ENCODE measurements at regions not wholly inside any gene's neighbourhood (a gene's known extent, or its start where the extent isn't known, plus 50 kb on each side); places are given as distances from the start of the nearest gene placed in this dataset.
"Not testable (repeated sequence)": the region's sequence is repeated elsewhere in the genome, so short reads cannot be mapped to it uniquely, and the experiment has no call there.

DNA sequence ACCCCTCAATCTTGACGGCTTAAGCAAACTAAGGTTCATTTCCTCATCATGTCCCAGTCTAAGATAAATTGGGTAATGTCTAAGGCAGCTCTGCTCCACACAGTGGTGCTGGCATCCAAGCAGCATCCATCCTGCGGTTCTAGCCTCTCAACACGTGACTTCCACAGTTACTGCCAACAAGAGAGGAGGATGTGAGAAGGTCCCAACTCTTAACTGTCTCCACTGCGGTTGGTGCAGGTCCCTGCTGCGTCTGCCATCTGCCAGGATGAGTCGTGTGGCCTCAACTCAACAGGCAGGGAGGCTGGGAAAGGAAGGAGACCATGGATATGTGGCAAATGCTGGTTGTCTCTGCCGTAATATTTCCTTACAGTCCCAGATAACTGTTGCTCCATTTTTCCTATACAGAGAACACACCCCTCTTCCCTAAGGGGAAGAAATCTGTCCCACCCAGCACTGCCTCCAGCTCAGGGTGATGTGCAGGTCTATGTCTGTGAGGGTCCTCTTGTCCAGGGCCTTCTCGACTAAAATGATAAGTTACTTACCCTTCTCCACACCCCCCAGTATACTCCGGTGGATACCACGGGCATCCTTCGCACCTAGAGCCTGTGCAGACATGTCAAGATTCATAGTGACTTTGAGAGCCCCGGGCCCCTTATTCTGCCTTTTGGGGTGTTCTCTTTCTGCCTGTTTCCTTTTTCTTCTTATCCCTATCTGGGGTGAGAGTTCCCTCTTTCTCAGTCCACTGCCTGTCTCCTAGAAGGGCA lies 64.7 kb downstream of the KCNJ18 start:
- Mint-ChIP-seq H3K36me3 (no peaks in the 10 kb centered on the region), H3K4me3 (no peak overlapping the region), H3K9me3 (peaks cover 2% of the 10 kb centered on the region), H3K27me3 (no peaks in the 10 kb centered on the region), H3K4me1 (no peaks in the 10 kb centered on the region), H3K27ac (no peak overlapping the region)
- CTCF ChIA-PET = no interaction called here
- no peak for DNase-seq

DNA sequence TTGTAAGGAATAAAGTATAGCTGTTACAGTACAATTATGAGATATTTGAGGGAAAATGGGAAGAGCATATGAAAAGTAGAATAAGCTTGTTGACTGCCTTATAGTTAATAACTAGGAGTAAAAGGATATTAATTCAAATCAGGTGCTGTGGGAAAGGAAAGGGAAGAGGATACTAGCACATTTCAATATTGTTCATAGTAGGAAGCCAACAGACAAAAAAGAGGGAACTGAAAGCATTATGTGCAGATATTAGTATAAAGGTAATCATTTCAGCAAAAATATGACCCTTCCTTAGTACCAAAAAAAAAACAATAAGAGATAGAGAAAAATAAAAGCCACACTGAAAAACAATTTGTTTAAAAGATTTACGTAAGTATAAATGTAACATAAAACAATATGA lies 67.3 kb downstream of the KCNJ18 start:
- H3K4me3 Mint-ChIP-seq, H3K27me3 Mint-ChIP-seq, H3K4me1 Mint-ChIP-seq, DNase-seq, H3K36me3 Mint-ChIP-seq, CTCF ChIA-PET, H3K27ac Mint-ChIP-seq, H3K9me3 Mint-ChIP-seq: not testable (repeated sequence)

DNA sequence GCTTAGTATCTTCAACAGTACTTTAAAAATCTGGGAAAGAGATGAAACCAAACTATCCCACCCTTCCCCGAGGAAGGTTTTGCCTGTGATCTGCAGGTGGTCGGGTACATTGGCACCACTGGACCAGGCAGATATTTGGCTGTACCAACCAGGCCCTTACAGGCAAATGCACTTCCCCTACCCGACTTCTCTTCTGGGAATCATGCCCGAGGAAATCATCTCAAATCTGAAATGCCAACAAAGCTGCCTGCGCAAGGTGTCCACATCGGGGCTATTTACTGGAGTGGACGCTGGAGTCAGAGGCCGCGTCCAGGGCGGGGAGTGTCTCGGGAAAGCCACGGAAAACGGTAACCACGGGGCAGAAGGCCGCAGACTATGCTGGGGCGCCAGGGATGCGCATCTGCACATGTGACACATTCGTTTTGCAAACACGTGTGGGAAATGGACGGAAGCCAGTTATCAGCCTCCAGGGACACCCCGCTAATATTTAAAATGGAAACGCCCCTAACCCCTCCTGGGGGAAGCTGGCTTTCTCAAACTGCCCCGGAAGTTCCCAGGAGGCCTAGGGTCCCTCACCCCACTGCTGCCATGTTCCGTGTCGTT lies 71.5 kb downstream of the KCNJ18 start:
- H3K27me3 Mint-ChIP-seq, H3K9me3 Mint-ChIP-seq, CTCF ChIA-PET, H3K27ac Mint-ChIP-seq, H3K4me3 Mint-ChIP-seq, H3K36me3 Mint-ChIP-seq, H3K4me1 Mint-ChIP-seq, DNase-seq: not testable (repeated sequence)

DNA sequence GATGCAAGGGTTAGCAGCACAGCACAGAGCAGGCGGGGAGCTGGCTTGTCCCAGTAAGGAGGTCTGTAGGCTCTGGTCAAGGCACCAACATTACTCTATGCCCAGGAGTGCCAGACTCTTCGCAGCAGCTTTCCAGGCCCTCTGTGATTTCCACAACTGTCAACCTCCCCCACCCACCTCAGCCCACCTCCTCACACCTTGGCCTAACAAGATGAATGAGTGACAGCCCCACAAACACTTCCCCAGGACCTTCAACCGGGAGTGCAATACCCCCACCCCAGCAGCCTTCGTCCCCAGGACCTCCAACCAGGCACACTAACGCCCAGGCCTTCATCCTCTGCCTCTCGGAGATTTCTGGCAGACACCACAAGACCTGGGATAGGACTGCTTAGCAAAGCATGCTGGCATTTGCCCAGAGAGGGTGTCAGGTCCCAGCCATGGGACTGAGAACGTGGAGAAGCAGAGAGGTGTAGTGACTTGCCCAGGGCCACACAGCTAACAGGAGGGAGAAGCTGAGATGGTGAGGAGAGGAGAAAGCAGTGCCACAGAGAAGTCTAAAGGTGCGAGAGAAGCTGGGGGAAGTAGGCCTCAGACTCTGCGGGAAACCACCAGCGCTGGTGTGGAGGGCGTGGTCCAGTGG lies 73.4 kb downstream of the KCNJ18 start:
- H3K4me1 Mint-ChIP-seq, H3K9me3 Mint-ChIP-seq, H3K36me3 Mint-ChIP-seq, DNase-seq, H3K4me3 Mint-ChIP-seq, H3K27me3 Mint-ChIP-seq, CTCF ChIA-PET, H3K27ac Mint-ChIP-seq: not testable (repeated sequence)

DNA sequence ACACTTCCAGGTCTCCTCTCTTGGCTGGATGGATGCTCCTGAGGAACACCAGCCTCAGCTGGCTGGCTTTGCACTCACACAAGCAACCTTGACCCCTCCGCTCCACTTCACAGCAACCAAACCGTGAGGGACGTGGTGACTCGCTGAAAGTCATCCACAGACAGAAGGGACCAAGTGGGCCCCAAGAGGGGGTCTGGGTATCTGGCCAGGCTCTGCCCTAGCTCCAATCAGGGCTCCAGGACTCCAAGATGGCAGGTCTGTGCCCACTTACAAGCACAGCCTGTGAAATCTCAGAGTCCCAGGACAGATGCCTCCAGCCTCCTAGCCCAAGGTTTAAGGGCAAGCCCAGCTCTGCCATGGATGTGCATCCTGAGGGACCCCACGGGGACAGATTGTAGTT lies 74.2 kb downstream of the KCNJ18 start:
- H3K27ac Mint-ChIP-seq, CTCF ChIA-PET, DNase-seq, H3K27me3 Mint-ChIP-seq, H3K9me3 Mint-ChIP-seq, H3K4me3 Mint-ChIP-seq, H3K36me3 Mint-ChIP-seq, H3K4me1 Mint-ChIP-seq: not testable (repeated sequence)

DNA sequence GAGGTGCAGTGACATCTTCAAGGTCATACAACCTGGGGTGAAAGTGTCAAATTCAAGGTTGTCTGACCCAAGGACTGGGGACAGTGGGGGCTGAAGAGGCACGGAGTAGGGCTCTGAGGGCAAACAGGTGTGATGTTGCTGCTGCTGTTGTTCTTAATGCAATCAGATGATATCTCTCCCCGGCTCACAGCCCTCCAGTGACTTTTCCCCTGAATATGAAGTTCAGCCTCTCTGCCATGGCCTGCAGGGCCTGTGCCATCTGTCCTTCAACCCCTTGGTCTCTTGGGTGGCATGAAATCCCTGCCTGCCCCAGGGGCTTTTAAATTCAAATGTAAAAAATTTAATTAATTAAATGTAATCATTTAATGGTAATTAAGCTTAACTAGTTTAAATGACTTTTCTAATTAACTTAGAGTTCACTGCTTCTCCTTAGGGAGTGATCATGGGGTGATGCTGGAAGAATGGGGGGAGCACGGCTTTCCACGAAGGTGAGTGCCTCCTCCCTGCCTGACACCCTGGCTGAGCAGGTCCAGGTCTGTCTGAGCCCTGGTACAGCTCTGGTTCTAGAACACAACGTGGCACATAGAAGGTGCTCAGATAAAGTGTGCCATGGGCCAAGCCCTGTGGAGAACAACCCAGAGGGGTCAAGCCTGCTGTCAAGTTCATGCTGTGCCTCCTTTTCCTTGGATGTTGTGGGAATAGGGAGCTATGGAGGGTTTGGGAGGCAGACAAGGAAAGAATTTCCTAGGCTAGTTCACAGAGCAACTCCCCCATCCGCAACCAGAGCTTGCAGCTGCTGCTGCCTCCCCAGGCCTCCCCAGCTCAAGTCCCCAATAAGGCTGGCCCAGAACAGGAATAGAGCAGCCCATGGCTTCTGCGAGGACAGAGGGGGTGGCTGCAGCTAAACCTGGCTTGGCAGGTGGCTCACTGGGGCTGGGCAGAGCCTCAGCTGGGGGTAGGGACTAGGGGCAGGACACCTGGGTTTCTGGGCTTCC lies 75.1 kb downstream of the KCNJ18 start:
- H3K4me3 Mint-ChIP-seq, H3K9me3 Mint-ChIP-seq, H3K4me1 Mint-ChIP-seq, H3K27ac Mint-ChIP-seq, CTCF ChIA-PET, DNase-seq, H3K36me3 Mint-ChIP-seq, H3K27me3 Mint-ChIP-seq: not testable (repeated sequence)

DNA sequence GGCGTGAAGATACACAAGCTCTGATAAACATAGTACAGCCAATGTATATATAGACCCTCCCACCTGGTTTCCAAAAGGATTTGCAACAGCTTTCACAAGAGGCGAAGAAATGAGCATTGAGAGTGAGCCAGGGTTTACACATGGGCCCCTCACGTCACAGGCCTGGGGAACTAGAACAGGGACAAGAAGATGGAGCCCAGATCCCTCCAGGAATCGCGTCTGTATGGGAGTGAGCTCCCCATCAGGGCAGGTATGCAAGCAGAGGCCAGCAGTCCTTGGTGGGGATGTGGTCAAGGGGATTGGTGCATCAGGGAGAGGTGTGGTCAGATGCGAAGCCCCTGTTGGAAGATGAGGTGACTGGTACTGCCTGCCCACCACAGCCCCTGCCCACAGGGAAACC lies 75.9 kb downstream of the KCNJ18 start:
- DNase-seq, H3K27me3 Mint-ChIP-seq, H3K27ac Mint-ChIP-seq, H3K4me1 Mint-ChIP-seq, H3K36me3 Mint-ChIP-seq, H3K4me3 Mint-ChIP-seq, CTCF ChIA-PET, H3K9me3 Mint-ChIP-seq: not testable (repeated sequence)

DNA sequence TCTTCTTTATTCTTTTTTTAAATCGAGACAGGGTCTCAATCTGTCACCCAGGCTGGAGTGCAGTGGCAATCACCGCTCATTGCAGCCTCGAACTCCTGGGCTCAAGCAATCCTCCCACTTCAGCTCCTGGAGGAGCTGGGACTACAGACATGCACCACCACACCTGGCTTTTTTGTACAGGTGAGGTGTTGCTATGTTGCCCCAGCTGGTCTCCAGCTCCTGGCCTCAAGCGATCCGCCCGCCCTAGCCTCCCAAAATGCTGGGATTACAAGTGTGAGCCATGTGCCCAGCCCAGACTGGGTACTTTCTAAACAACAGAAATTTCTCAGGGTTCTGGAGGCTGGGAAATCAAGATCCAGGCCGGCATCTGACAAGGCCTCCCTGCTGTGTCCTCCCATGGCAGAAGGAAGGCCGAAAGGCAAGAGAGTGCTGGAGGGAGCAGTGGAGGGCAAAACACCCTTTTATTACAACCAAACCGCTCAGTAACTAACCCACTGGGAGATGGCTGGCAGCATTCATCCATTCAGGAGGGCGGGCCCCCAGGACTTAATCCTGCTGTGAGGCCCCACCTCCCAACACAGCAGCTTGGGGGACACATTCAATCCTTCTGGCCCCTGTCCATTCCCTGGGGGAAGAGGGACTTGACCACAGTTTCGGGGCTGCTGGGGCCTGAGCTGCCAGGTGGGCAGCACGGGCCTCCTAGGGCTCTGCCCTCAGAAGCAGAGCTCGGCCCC lies 76.6 kb downstream of the KCNJ18 start:
- H3K27me3 Mint-ChIP-seq, H3K9me3 Mint-ChIP-seq, H3K27ac Mint-ChIP-seq, H3K4me3 Mint-ChIP-seq, CTCF ChIA-PET, DNase-seq, H3K36me3 Mint-ChIP-seq, H3K4me1 Mint-ChIP-seq: not testable (repeated sequence)

DNA sequence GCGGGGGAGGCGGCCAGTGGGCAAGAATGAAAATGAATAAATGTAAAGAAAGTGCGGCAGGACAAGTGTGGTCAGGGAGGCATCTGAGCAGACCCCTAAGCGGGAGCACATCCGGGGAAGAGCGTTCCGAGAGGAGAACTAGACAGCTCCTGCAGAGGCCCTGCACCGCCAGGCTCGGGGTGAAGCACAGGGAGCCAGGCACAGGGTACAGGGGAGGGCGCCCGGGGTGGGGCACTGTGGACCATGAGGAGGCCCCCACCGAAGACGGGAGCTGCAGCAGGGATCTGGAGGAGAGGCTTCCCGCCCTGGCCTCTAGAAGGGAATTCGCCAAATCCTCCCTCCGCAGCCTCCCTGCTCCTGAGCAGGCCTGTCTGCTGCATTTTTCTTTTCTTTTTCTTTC lies 77.5 kb downstream of the KCNJ18 start:
- H3K27ac Mint-ChIP-seq, H3K4me1 Mint-ChIP-seq, CTCF ChIA-PET, H3K9me3 Mint-ChIP-seq, DNase-seq, H3K36me3 Mint-ChIP-seq, H3K4me3 Mint-ChIP-seq, H3K27me3 Mint-ChIP-seq: not testable (repeated sequence)

DNA sequence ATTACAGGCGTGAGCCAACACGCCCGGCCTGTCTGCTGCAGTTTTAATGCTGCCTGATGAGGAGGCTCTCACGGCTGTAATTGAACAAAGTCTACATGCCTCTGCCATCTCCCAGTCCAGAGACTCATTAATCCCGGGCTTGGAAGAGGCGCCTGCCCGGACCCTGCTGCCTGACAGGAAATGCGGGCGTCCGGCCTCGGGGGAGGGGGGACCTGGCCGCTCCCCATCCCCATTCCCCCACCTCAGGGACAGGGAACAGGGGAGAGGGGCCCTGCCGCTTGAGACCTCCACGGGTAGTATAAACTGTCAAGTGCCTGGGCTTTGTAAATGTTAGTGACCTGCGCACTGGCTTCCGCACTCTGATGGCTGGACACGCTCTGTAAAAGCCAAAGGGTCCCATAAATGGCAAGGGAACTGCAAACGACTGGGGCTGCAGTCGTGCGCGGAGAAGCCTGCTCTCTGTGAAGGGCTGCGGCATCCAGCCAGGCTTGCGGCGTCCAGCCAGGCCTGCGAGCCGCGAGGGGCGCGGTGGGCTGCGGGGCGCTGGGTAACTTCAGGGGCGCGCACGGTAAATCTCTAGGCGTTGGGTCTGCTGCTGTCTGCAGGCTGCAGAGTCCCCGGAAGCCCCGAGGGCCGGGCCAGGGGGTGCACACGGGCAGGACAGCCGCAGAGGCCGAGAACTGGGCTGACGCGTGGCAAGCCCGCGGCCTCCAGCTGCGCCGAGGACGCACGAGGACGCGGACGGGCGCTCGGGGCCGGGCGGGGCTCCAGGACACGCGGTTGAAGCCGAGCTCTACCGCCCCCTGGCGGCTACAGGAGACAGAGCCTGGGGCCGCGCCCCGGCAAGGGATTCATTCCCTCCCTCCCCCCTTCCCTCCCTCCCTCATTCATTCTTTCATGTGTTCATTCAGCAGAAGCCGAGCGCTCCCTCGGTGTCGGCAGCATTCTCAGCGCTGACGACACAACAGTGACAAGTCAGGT lies 78.4 kb downstream of the KCNJ18 start:
- H3K4me1 Mint-ChIP-seq, DNase-seq, H3K36me3 Mint-ChIP-seq, H3K4me3 Mint-ChIP-seq, H3K27me3 Mint-ChIP-seq, H3K9me3 Mint-ChIP-seq, H3K27ac Mint-ChIP-seq, CTCF ChIA-PET: not testable (repeated sequence)

DNA sequence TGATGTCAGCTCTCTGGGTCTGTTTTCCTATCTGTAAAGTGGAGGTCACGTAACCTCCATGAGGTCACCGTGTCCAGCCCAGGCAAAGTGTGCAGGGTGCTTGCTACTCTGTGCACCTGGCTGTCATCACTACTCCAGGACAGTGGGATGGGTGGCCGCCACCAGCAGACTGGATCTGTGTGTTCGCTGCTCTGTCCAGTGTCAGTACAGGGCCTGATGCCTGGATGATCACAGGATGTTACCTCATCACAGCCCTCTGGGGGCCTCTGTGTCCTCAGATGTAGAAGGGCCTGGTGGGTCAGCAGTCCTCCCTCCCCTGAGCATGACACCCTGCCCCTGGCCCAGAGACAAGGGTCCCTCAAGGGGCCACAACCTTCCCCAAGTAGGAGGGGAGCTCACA lies 80.0 kb downstream of the KCNJ18 start:
- H3K36me3 Mint-ChIP-seq = no peaks in the 10 kb centered on the region
- H3K9me3 Mint-ChIP-seq = peaks cover 3% of the 10 kb centered on the region
- CTCF ChIA-PET = no interaction called here
- DNase-seq = no peak
- H3K27ac Mint-ChIP-seq = no peak overlapping the region
- H3K27me3 Mint-ChIP-seq = no peaks in the 10 kb centered on the region
- no peak overlapping the region for H3K4me3 Mint-ChIP-seq
- no peaks in the 10 kb centered on the region for H3K4me1 Mint-ChIP-seq

DNA sequence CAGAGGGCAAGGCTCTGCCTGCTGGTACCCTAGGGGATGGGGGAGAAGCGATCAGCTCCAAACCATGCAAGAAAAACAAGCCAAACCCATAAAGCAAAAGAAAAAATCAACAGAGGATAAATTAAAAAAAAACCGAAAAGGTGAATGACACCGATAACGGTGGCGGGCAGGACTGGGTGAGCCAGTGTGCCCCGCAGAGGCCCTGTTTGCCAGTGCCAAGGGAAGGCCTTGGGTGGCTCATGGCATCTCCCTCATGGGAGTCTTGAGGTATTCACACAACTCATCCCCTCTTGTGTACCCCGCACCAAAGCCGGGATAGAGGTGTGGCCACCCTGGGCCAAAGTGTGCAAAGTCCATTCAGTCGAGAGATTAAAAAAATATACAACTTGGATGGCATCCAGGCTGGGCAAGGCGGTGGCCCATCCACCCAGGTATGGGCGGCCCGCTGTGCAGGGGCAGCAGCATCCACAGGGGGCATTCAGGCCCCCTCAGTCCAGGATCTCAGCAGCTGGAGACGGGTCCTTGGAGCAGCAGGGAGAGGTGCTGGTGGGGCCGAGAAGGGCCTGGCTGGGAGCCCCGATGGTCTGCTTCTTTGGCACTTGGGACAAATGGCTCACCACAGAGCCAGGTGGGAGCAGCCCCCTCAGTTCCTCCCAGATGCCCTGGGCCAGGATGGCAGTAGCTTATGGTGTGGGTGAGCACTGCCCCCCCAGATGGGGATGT lies 80.8 kb downstream of the KCNJ18 start:
- H3K27me3 Mint-ChIP-seq, H3K9me3 Mint-ChIP-seq, CTCF ChIA-PET, H3K27ac Mint-ChIP-seq, DNase-seq, H3K4me3 Mint-ChIP-seq, H3K36me3 Mint-ChIP-seq, H3K4me1 Mint-ChIP-seq: not testable (repeated sequence)

DNA sequence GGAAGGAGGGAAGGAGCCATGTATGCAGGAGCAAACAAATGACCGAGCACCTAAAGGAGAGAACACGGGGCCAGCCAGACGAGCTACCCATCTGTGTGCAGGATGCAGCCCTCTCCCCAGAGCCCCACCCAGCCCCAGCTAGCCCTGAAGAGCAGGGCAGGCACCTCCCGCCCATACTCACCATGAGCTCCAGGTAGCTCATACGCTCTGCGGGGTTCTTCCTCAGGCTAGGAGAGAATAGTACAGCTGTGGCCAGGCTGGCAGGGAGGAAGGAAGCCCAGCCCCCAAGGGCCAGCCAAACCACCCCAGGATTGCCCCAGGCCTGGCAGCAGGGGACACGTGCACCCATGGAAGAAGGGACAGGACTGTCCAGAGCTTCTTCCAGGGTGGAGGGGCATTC lies 81.9 kb downstream of the KCNJ18 start:
- no peak overlapping the region for H3K27ac Mint-ChIP-seq
- H3K4me1 Mint-ChIP-seq = no peaks in the 10 kb centered on the region
- no peak for DNase-seq
- H3K36me3 Mint-ChIP-seq = no peaks in the 10 kb centered on the region
- H3K27me3 Mint-ChIP-seq = no peaks in the 10 kb centered on the region
- no peak overlapping the region for H3K4me3 Mint-ChIP-seq
- CTCF ChIA-PET = no interaction called here
- H3K9me3 Mint-ChIP-seq = peaks cover 2% of the 10 kb centered on the region

Measured in activated naive CD4-positive, alpha-beta T cell treated with anti-CD3 and anti-CD28 coated beads, Interleukin-2, amount 10 ng/mL, durations not matched to agents 7 days and 5 days (primary cell).